ENCODE measurements at regions not wholly inside any gene's neighbourhood (a gene's known extent, or its start where the extent isn't known, plus 50 kb on each side); places are given as distances from the start of the nearest gene placed in this dataset.

DNA sequence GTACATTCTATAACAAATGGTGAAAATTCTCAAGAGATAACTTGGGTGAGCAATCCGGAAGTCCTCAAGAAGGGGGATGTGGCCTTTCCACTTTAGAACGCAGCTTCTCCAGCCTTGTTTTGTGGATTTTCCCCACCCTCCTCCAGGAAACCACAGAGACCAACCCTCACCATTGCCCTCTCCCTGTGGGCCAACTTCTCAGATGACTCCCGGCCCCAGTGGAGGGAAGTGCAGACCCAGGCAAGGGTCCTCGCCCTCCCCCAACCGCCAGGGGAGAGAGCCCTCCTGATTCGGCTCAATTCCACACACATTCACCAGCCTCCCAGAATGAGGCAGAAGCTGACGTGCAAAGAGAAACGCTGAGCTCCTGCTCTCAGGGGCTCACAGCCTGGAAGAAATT is 277.2 kb downstream of the EIPR1 start:
- TF ChIP-seq, protein P1, sequence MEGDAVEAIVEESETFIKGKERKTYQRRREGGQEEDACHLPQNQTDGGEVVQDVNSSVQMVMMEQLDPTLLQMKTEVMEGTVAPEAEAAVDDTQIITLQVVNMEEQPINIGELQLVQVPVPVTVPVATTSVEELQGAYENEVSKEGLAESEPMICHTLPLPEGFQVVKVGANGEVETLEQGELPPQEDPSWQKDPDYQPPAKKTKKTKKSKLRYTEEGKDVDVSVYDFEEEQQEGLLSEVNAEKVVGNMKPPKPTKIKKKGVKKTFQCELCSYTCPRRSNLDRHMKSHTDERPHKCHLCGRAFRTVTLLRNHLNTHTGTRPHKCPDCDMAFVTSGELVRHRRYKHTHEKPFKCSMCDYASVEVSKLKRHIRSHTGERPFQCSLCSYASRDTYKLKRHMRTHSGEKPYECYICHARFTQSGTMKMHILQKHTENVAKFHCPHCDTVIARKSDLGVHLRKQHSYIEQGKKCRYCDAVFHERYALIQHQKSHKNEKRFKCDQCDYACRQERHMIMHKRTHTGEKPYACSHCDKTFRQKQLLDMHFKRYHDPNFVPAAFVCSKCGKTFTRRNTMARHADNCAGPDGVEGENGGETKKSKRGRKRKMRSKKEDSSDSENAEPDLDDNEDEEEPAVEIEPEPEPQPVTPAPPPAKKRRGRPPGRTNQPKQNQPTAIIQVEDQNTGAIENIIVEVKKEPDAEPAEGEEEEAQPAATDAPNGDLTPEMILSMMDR (IDR thresholded peaks at IDR 0.05), result no peak
- no peak for TF ChIP-seq POLR2A (IDR thresholded peaks at IDR 0.05)
